ENCODE measurements at regions not wholly inside any gene's neighbourhood (a gene's known extent, or its start where the extent isn't known, plus 50 kb on each side); places are given as distances from the start of the nearest gene placed in this dataset.

DNA sequence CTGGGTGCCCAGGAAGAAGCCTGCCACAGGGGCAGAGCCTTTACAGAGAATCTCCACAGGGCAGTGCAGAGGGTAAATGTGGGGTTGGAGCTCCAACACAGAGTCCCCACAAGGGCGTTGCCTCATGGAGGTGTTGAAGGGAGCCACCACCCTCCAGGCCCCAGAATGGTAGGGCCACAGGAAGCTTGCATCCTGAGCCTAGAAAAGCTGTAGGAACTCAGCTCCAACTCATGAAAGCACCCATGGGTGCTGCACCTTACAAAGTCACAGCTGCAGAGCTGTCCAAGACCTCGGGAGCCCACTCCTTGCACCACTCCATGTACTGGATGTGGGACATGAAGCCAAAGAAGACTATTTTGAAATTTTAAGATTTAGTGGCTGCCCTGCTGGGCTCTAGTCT lies 73.3 kb upstream of the KCNH8 start:
- no peaks in the 10 kb centered on the region for H4K20me1 ChIP-seq (replicated peaks; ENCODE audit: control insufficient read depth, insufficient read depth, low read length)
- FAIRE-seq (no peak), ATAC-seq (no peak), DNase-seq (ENCODE audit: extremely low read depth in 1 of 4, low spot score in 3 of 4) (no peak)
- H3K4me1 ChIP-seq (replicated peaks in 1 of 2; ENCODE audit: control insufficient read depth in 2 of 2, insufficient read depth in 2 of 2, low read length in 2 of 2), result no peaks in the 10 kb centered on the region
- 0% methylated on average over 2 of the region's 2 CpGs for WGBS (ENCODE audit: insufficient coverage, low coverage, missing lambda C conversion rate)
- H3K4me3 ChIP-seq, result no peak overlapping the region
- H3K4me2 ChIP-seq (ENCODE audit: insufficient read depth, low read length), result no peak overlapping the region
- no TSS peak for BruUV-seq (replicated peaks)
- H3K27me3 ChIP-seq (ENCODE audit: control insufficient read depth in 2 of 2, insufficient read depth in 2 of 2, low read length in 2 of 2), result no peaks in the 10 kb centered on the region
- ChIA-PET CTCF (ENCODE audit: low intra/inter-chr PET ratio) (no interaction called here), POLR2A (no interaction called here)
- no peak overlapping the region for H3K9ac ChIP-seq (ENCODE audit: insufficient read depth in 1 of 2, low read depth in 2 of 2, low read length in 2 of 2)
- H3K9me3 ChIP-seq (replicated peaks; ENCODE audit: control insufficient read depth, insufficient read depth, low read depth, low read length), result no peaks in the 10 kb centered on the region
- TF ChIP-seq NR2C1 (IDR thresholded peaks at IDR 0.05) (no peak), NR2C1 (tag; IDR thresholded peaks at IDR 0.05) (no peak), ZSCAN32 (CRISPR knock-in tag; IDR thresholded peaks at IDR 0.05) (no peak), NONO (IDR thresholded peaks at IDR 0.05; ENCODE audit: low read depth in 2 of 2, low read length in 1 of 2) (no peak), ILF3 (IDR thresholded peaks at IDR 0.05; ENCODE audit: borderline replicate concordance) (no peak), NCOA6 (IDR thresholded peaks at IDR 0.05) (no peak), SP2 (IDR thresholded peaks at IDR 0.05; ENCODE audit: extremely low read depth, low read depth, low read length, poor library complexity, severe bottlenecking) (no peak), ZNF174 (CRISPR knock-in tag; IDR thresholded peaks at IDR 0.05) (no peak), CHCHD3 (CRISPR knock-in tag; IDR thresholded peaks at IDR 0.05) (no peak), ZNF785 (CRISPR knock-in tag; IDR thresholded peaks at IDR 0.05) (no peak), SUPT5H (IDR thresholded peaks at IDR 0.05) (no peak), DIDO1 (tag; IDR thresholded peaks at IDR 0.05; ENCODE audit: low read depth) (no peak), SLC30A9 (CRISPR knock-in tag; IDR thresholded peaks at IDR 0.05) (no peak), NFYB (IDR thresholded peaks at IDR 0.05; ENCODE audit: extremely low read depth, insufficient read length) (no peak), PRMT5 (CRISPR knock-in tag; IDR thresholded peaks at IDR 0.05) (no peak)
- TF ChIP-seq, protein P1, sequence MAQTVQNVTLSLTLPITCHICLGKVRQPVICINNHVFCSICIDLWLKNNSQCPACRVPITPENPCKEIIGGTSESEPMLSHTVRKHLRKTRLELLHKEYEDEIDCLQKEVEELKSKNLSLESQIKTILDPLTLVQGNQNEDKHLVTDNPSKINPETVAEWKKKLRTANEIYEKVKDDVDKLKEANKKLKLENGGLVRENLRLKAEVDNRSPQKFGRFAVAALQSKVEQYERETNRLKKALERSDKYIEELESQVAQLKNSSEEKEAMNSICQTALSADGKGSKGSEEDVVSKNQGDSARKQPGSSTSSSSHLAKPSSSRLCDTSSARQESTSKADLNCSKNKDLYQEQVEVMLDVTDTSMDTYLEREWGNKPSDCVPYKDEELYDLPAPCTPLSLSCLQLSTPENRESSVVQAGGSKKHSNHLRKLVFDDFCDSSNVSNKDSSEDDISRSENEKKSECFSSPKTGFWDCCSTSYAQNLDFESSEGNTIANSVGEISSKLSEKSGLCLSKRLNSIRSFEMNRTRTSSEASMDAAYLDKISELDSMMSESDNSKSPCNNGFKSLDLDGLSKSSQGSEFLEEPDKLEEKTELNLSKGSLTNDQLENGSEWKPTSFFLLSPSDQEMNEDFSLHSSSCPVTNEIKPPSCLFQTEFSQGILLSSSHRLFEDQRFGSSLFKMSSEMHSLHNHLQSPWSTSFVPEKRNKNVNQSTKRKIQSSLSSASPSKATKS (CRISPR knock-in tag; IDR thresholded peaks at IDR 0.05), result no peak
- TF ChIP-seq, protein P2, sequence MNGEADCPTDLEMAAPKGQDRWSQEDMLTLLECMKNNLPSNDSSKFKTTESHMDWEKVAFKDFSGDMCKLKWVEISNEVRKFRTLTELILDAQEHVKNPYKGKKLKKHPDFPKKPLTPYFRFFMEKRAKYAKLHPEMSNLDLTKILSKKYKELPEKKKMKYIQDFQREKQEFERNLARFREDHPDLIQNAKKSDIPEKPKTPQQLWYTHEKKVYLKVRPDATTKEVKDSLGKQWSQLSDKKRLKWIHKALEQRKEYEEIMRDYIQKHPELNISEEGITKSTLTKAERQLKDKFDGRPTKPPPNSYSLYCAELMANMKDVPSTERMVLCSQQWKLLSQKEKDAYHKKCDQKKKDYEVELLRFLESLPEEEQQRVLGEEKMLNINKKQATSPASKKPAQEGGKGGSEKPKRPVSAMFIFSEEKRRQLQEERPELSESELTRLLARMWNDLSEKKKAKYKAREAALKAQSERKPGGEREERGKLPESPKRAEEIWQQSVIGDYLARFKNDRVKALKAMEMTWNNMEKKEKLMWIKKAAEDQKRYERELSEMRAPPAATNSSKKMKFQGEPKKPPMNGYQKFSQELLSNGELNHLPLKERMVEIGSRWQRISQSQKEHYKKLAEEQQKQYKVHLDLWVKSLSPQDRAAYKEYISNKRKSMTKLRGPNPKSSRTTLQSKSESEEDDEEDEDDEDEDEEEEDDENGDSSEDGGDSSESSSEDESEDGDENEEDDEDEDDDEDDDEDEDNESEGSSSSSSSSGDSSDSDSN (IDR thresholded peaks at IDR 0.05; ENCODE audit: borderline replicate concordance in 1 of 2, low read depth in 2 of 2, low read length in 2 of 2), result no peak
- TF ChIP-seq, protein P3, sequence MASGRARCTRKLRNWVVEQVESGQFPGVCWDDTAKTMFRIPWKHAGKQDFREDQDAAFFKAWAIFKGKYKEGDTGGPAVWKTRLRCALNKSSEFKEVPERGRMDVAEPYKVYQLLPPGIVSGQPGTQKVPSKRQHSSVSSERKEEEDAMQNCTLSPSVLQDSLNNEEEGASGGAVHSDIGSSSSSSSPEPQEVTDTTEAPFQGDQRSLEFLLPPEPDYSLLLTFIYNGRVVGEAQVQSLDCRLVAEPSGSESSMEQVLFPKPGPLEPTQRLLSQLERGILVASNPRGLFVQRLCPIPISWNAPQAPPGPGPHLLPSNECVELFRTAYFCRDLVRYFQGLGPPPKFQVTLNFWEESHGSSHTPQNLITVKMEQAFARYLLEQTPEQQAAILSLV (tag; IDR thresholded peaks at IDR 0.05), result no peak
- no peak overlapping the region for H3K27ac ChIP-seq (ENCODE audit: extremely low read depth, low read depth, low read length)
- intact Hi-C loops (cut with micrococcal nuclease), result no loop called here
- no peak overlapping the region for H2AFZ ChIP-seq (ENCODE audit: low read depth, low read length)
- in situ Hi-C loops (cut with MboI), result no loop called here
- H3K36me3 ChIP-seq (ENCODE audit: control insufficient read depth, insufficient read depth, low read length), result no peaks in the 10 kb centered on the region
- H3K79me2 ChIP-seq (ENCODE audit: control insufficient read depth, insufficient read depth, low read length), result no peaks in the 10 kb centered on the region
- H3K9me1 ChIP-seq (ENCODE audit: control insufficient read depth, insufficient read depth, low read length), result no peaks in the 10 kb centered on the region

All from K562 (cell line).